ENCODE measurements at regions not wholly inside any gene's neighbourhood (a gene's known extent, or its start where the extent isn't known, plus 50 kb on each side); places are given as distances from the start of the nearest gene placed in this dataset.
"Not testable (repeated sequence)": the region's sequence is repeated elsewhere in the genome, so short reads cannot be mapped to it uniquely, and the experiment has no call there.

GRCh38 chr18:57965246-57965645, 78.8 kb upstream of the NEDD4L start:
- Mint-ChIP-seq H3K27me3 (peaks cover 22% of the 10 kb centered on the region), H3K36me3 (no peaks in the 10 kb centered on the region), H3K27ac (no peak overlapping the region), H3K9me3 (no peaks in the 10 kb centered on the region), H3K4me3 (no peak overlapping the region), H3K4me1 (peaks cover 8% of the 10 kb centered on the region)
- DNase-seq, result no peak

GRCh38 chr18:57961876-57962505, 82.0 kb upstream of the NEDD4L start:
- H3K36me3 Mint-ChIP-seq, result no peaks in the 10 kb centered on the region
- no peak overlapping the region for H3K27ac Mint-ChIP-seq

GRCh38 chr18:57961411-57961810, 82.6 kb upstream of the NEDD4L start:
- no peak overlapping the region for H3K4me3 Mint-ChIP-seq
- H3K4me1 Mint-ChIP-seq, result no peaks in the 10 kb centered on the region
- peaks cover 26% of the 10 kb centered on the region for H3K27me3 Mint-ChIP-seq
- no peak for DNase-seq
- no peak overlapping the region for H3K27ac Mint-ChIP-seq
- H3K36me3 Mint-ChIP-seq, result no peaks in the 10 kb centered on the region
- H3K9me3 Mint-ChIP-seq, result no peaks in the 10 kb centered on the region

More at GRCh38 chr18:57961876-57962505, 82.0 kb upstream of the NEDD4L start:
- no peaks in the 10 kb centered on the region for H3K4me1 Mint-ChIP-seq
- H3K27me3 Mint-ChIP-seq, result peaks cover 26% of the 10 kb centered on the region
- H3K4me3 Mint-ChIP-seq, result no peak overlapping the region
- H3K9me3 Mint-ChIP-seq, result no peaks in the 10 kb centered on the region
- no peak for DNase-seq

- no peaks in the 10 kb centered on the region for H3K4me1 Mint-ChIP-seq
- H3K36me3 Mint-ChIP-seq, result no peaks in the 10 kb centered on the region
- DNase-seq, result no peak
- H3K4me3 Mint-ChIP-seq, result no peak overlapping the region
- H3K27me3 Mint-ChIP-seq, result peaks cover 20% of the 10 kb centered on the region
- no peak overlapping the region for H3K27ac Mint-ChIP-seq
- H3K9me3 Mint-ChIP-seq, result no peaks in the 10 kb centered on the region
Measured at GRCh38 chr18:57959278-57959677, 84.7 kb upstream of the NEDD4L start.

- Mint-ChIP-seq H3K36me3 (no peaks in the 10 kb centered on the region), H3K4me3 (no peak overlapping the region), H3K27me3 (peaks cover 17% of the 10 kb centered on the region), H3K9me3 (no peaks in the 10 kb centered on the region), H3K27ac (no peak overlapping the region), H3K4me1 (no peaks in the 10 kb centered on the region)
- no peak for DNase-seq
Measured at GRCh38 chr18:57957210-57957609, 86.8 kb upstream of the NEDD4L start.

GRCh38 chr18:57956491-57956890, 87.5 kb upstream of the NEDD4L start:
- no peaks in the 10 kb centered on the region for H3K9me3 Mint-ChIP-seq
- DNase-seq, result no peak
- H3K27me3 Mint-ChIP-seq, result peaks cover 12% of the 10 kb centered on the region
- H3K4me1 Mint-ChIP-seq, result no peaks in the 10 kb centered on the region
- H3K36me3 Mint-ChIP-seq, result no peaks in the 10 kb centered on the region
- no peak overlapping the region for H3K4me3 Mint-ChIP-seq
- H3K27ac Mint-ChIP-seq, result no peak overlapping the region

GRCh38 chr18:57954935-57955334, 89.1 kb upstream of the NEDD4L start:
- Mint-ChIP-seq H3K27me3 (peaks cover 6% of the 10 kb centered on the region), H3K4me3 (no peak overlapping the region), H3K9me3 (no peaks in the 10 kb centered on the region), H3K27ac (no peak overlapping the region), H3K36me3 (no peaks in the 10 kb centered on the region), H3K4me1 (no peaks in the 10 kb centered on the region)
- no peak for DNase-seq

- Mint-ChIP-seq H3K9me3 (no peaks in the 10 kb centered on the region), H3K4me3 (no peak overlapping the region), H3K36me3 (no peaks in the 10 kb centered on the region), H3K27me3 (peaks cover 3% of the 10 kb centered on the region), H3K4me1 (no peaks in the 10 kb centered on the region), H3K27ac (no peak overlapping the region)
- no peak for DNase-seq
Measured at GRCh38 chr18:57953883-57954282, 90.1 kb upstream of the NEDD4L start.

- Mint-ChIP-seq H3K27me3 (peaks cover 7% of the 10 kb centered on the region), H3K36me3 (no peaks in the 10 kb centered on the region), H3K4me1 (no peaks in the 10 kb centered on the region), H3K27ac (no peak overlapping the region), H3K4me3 (no peak overlapping the region), H3K9me3 (no peaks in the 10 kb centered on the region)
- no peak for DNase-seq
Measured at GRCh38 chr18:57951999-57952774, 91.8 kb upstream of the NEDD4L start.

GRCh38 chr18:57951117-57951796, 92.8 kb upstream of the NEDD4L start:
- peaks cover 7% of the 10 kb centered on the region for H3K27me3 Mint-ChIP-seq
- H3K9me3 Mint-ChIP-seq, result no peaks in the 10 kb centered on the region
- no peaks in the 10 kb centered on the region for H3K36me3 Mint-ChIP-seq
- H3K4me1 Mint-ChIP-seq, result no peaks in the 10 kb centered on the region
- H3K27ac Mint-ChIP-seq, result no peak overlapping the region
- H3K4me3 Mint-ChIP-seq, result no peak overlapping the region
- no peak for DNase-seq

GRCh38 chr18:57950542-57950941, 93.5 kb upstream of the NEDD4L start:
- Mint-ChIP-seq H3K36me3 (no peaks in the 10 kb centered on the region), H3K27me3 (peaks cover 7% of the 10 kb centered on the region), H3K4me3 (no peak overlapping the region), H3K4me1 (no peaks in the 10 kb centered on the region), H3K27ac (no peak overlapping the region), H3K9me3 (no peaks in the 10 kb centered on the region)
- DNase-seq, result no peak

GRCh38 chr18:57949335-57949734, 94.7 kb upstream of the NEDD4L start:
- not testable (repeated sequence) for H3K4me1 Mint-ChIP-seq, H3K36me3 Mint-ChIP-seq, H3K4me3 Mint-ChIP-seq, H3K9me3 Mint-ChIP-seq, DNase-seq, H3K27me3 Mint-ChIP-seq, H3K27ac Mint-ChIP-seq

- no peaks in the 10 kb centered on the region for H3K9me3 Mint-ChIP-seq
- peaks cover 17% of the 10 kb centered on the region for H3K27me3 Mint-ChIP-seq
- no peak for DNase-seq
- no peaks in the 10 kb centered on the region for H3K4me1 Mint-ChIP-seq
- no peaks in the 10 kb centered on the region for H3K36me3 Mint-ChIP-seq
- no peak overlapping the region for H3K4me3 Mint-ChIP-seq
- no peak overlapping the region for H3K27ac Mint-ChIP-seq
Measured at GRCh38 chr18:57947117-57947516, 96.9 kb upstream of the NEDD4L start.

GRCh38 chr18:57943723-57944122, 100.3 kb upstream of the NEDD4L start:
- Mint-ChIP-seq H3K36me3 (no peaks in the 10 kb centered on the region), H3K4me3 (no peak overlapping the region), H3K4me1 (no peaks in the 10 kb centered on the region), H3K27me3 (peaks cover 22% of the 10 kb centered on the region), H3K27ac (no peak overlapping the region), H3K9me3 (no peaks in the 10 kb centered on the region)
- DNase-seq, result no peak

- Mint-ChIP-seq H3K4me3 (no peak overlapping the region), H3K36me3 (no peaks in the 10 kb centered on the region), H3K4me1 (no peaks in the 10 kb centered on the region), H3K27ac (no peak overlapping the region), H3K27me3 (peaks cover 25% of the 10 kb centered on the region), H3K9me3 (no peaks in the 10 kb centered on the region)
- DNase-seq, result no peak
Measured at GRCh38 chr18:57942493-57942892, 101.5 kb upstream of the NEDD4L start.
